HepG2 (cell line): ENCODE measurements at regions not wholly inside any gene's neighbourhood (a gene's known extent, or its start where the extent isn't known, plus 50 kb on each side); places are given as distances from the start of the nearest gene placed in this dataset.

Experiments
- HNF4A ChIP-seq: sonication (generic); formaldehyde crosslinking; IDR thresholded peaks from 2 replicates; pipeline ENCODE4 v1.4.0; 2020; ENCODE audit warnings: missing genetic modification reagents
- HNRNPK ChIP-seq: fragments of 200-400 bp; formaldehyde crosslinking; IDR thresholded peaks from 2 replicates; pipeline ENCODE4 v1.6.1; 2018; ENCODE audit warnings: low read length, low read depth, moderate library complexity, mild to moderate bottlenecking; ENCODE audit not compliant: poor library complexity, severe bottlenecking
- POLR2AphosphoS5 ChIP-seq: IDR thresholded peaks from 2 replicates; pipeline ENCODE4 v1.6.1; 2012; ENCODE audit warnings: low read depth, low read length
- TBP ChIP-seq: sonication (generic); formaldehyde crosslinking; IDR thresholded peaks from 2 replicates; pipeline ENCODE4 v1.5.0; 2020; ENCODE audit warnings: missing genetic modification reagents
- ZNF207 ChIP-seq: fragments of 450-650 bp; IDR thresholded peaks from 2 replicates; pipeline ENCODE4 v1.6.1; 2016; ENCODE audit warnings: antibody characterized with exemption, borderline replicate concordance
- ZNF24 ChIP-seq: fragments of 450-650 bp; IDR thresholded peaks from 2 replicates; pipeline ENCODE4 v1.6.1; 2017; ENCODE audit warnings: antibody characterized with exemption, mild to moderate bottlenecking
- TF ChIP-seq, protein P1 (sequence below): sonication (generic); formaldehyde crosslinking; IDR thresholded peaks from 2 replicates; pipeline ENCODE4 v1.5.0; 2020; ENCODE audit warnings: missing genetic modification reagents
- TF ChIP-seq, protein P2 (sequence below): sonication (generic); formaldehyde crosslinking; IDR thresholded peaks from 2 replicates; pipeline ENCODE4 v1.5.0; 2020; ENCODE audit warnings: mild to moderate bottlenecking, missing genetic modification reagents, moderate library complexity

DNA sequence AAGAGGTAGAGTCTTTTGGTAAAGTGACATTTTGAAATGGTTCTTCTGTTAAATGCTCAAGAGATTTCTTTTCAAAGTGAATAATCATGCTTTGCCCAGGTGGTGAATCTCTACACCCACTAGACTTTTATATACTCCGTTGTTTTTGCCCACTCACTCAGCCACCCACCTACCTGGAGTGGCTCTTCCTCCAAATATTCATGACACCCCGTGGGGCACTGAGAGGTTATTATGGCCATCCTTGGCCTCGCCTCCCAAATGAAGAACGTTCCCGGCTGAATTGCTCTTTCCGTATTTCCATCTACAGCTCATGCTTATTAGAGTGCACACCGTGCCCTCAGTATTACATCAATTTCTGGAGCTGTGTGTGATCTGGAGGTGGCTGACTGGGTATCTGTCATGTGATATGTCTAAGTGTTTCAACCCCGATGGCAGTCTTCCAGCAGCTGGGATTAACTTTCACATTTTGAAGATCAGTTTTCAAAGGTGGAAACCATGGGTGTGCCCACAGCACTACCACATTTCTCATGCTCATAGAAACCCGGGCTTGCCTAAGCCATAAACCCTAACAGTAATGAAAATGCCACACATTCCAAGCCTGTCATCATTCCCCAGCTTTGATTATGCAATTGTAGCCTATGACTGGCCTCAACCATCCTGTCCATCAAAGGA is 406.6 kb upstream of the MMADHC start:
- TF ChIP-seq, protein P1, sequence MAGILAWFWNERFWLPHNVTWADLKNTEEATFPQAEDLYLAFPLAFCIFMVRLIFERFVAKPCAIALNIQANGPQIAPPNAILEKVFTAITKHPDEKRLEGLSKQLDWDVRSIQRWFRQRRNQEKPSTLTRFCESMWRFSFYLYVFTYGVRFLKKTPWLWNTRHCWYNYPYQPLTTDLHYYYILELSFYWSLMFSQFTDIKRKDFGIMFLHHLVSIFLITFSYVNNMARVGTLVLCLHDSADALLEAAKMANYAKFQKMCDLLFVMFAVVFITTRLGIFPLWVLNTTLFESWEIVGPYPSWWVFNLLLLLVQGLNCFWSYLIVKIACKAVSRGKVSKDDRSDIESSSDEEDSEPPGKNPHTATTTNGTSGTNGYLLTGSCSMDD (CRISPR knock-in tag), result no peak
- no peak for TF ChIP-seq HNF4A (CRISPR knock-in tag)
- no peak for TF ChIP-seq HNRNPK
- TF ChIP-seq, protein P2, sequence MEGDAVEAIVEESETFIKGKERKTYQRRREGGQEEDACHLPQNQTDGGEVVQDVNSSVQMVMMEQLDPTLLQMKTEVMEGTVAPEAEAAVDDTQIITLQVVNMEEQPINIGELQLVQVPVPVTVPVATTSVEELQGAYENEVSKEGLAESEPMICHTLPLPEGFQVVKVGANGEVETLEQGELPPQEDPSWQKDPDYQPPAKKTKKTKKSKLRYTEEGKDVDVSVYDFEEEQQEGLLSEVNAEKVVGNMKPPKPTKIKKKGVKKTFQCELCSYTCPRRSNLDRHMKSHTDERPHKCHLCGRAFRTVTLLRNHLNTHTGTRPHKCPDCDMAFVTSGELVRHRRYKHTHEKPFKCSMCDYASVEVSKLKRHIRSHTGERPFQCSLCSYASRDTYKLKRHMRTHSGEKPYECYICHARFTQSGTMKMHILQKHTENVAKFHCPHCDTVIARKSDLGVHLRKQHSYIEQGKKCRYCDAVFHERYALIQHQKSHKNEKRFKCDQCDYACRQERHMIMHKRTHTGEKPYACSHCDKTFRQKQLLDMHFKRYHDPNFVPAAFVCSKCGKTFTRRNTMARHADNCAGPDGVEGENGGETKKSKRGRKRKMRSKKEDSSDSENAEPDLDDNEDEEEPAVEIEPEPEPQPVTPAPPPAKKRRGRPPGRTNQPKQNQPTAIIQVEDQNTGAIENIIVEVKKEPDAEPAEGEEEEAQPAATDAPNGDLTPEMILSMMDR, result no peak
- TF ChIP-seq TBP (CRISPR knock-in tag), result no peak
- TF ChIP-seq POLR2AphosphoS5, result no peak
- TF ChIP-seq ZNF24, result no peak
- TF ChIP-seq ZNF207, result no peak
